ENCODE measurements at regions not wholly inside any gene's neighbourhood (a gene's known extent, or its start where the extent isn't known, plus 50 kb on each side); places are given as distances from the start of the nearest gene placed in this dataset.

- no peak overlapping the region for H3K27ac ChIP-seq
- H3K9me3 ChIP-seq: no peaks in the 10 kb centered on the region
- intact Hi-C loops (cut with DNase I; ENCODE audit: low total_unique reads): no loop called here
- H3K36me3 ChIP-seq: no peaks in the 10 kb centered on the region
- DNase-seq (ENCODE audit: low spot score in 2 of 2): no peak
- TF ChIP-seq POLR2AphosphoS5 (IDR thresholded peaks at IDR 0.05) (no peak), CTCF (IDR thresholded peaks at IDR 0.05) (no peak), POLR2A (IDR thresholded peaks at IDR 0.05) (no peak)
- H3K4me3 ChIP-seq: no peak overlapping the region
- H3K4me1 ChIP-seq: no peaks in the 10 kb centered on the region
- no peaks in the 10 kb centered on the region for H3K27me3 ChIP-seq
Observed at GRCh38 chr16:65280845-65281512, 159.1 kb upstream of the CDH11 start.

- no peak overlapping the region for H3K27ac ChIP-seq
- no peaks in the 10 kb centered on the region for H3K4me1 ChIP-seq
- intact Hi-C loops (cut with DNase I; ENCODE audit: low total_unique reads): no loop called here
- H3K27me3 ChIP-seq: no peaks in the 10 kb centered on the region
- H3K9me3 ChIP-seq: no peaks in the 10 kb centered on the region
- H3K4me3 ChIP-seq: no peak overlapping the region
- no peak for DNase-seq (ENCODE audit: low spot score in 2 of 2)
- no peak for TF ChIP-seq POLR2A (IDR thresholded peaks at IDR 0.05)
- no peak for TF ChIP-seq POLR2AphosphoS5 (IDR thresholded peaks at IDR 0.05)
- no peak for TF ChIP-seq CTCF (IDR thresholded peaks at IDR 0.05)
- H3K36me3 ChIP-seq: no peaks in the 10 kb centered on the region
Observed at GRCh38 chr16:65279576-65279975, 157.7 kb upstream of the CDH11 start.

- Histone ChIP-seq H3K27ac (no peak overlapping the region), H3K4me1 (no peaks in the 10 kb centered on the region), H3K4me3 (no peak overlapping the region), H3K9me3 (no peaks in the 10 kb centered on the region), H3K27me3 (no peaks in the 10 kb centered on the region), H3K36me3 (no peaks in the 10 kb centered on the region)
- DNase-seq (ENCODE audit: low spot score in 2 of 2): no peak
- no peak for TF ChIP-seq CTCF (IDR thresholded peaks at IDR 0.05)
- no peak for TF ChIP-seq POLR2A (IDR thresholded peaks at IDR 0.05)
- TF ChIP-seq POLR2AphosphoS5 (IDR thresholded peaks at IDR 0.05): no peak
- intact Hi-C loops (cut with DNase I; ENCODE audit: low total_unique reads): no loop called here
Observed at GRCh38 chr16:65278874-65279273, 157.0 kb upstream of the CDH11 start.

GRCh38 chr16:65274566-65274965 is 152.7 kb upstream of the CDH11 start:
- H3K27ac ChIP-seq: no peak overlapping the region
- H3K9me3 ChIP-seq: no peaks in the 10 kb centered on the region
- no peaks in the 10 kb centered on the region for H3K4me1 ChIP-seq
- intact Hi-C loops (cut with DNase I; ENCODE audit: low total_unique reads): no loop called here
- no peaks in the 10 kb centered on the region for H3K27me3 ChIP-seq
- no peak overlapping the region for H3K4me3 ChIP-seq
- DNase-seq (ENCODE audit: low spot score in 2 of 2): no peak
- TF ChIP-seq POLR2A (IDR thresholded peaks at IDR 0.05): no peak
- TF ChIP-seq POLR2AphosphoS5 (IDR thresholded peaks at IDR 0.05): no peak
- TF ChIP-seq CTCF (IDR thresholded peaks at IDR 0.05): no peak
- no peaks in the 10 kb centered on the region for H3K36me3 ChIP-seq

- DNase-seq (ENCODE audit: low spot score in 2 of 2): no peak
- H3K27me3 ChIP-seq: no peaks in the 10 kb centered on the region
- H3K36me3 ChIP-seq: no peaks in the 10 kb centered on the region
- H3K9me3 ChIP-seq: no peaks in the 10 kb centered on the region
- no peak overlapping the region for H3K27ac ChIP-seq
- intact Hi-C loops (cut with DNase I; ENCODE audit: low total_unique reads): no loop called here
- H3K4me1 ChIP-seq: no peaks in the 10 kb centered on the region
- no peak for TF ChIP-seq POLR2A (IDR thresholded peaks at IDR 0.05)
- TF ChIP-seq POLR2AphosphoS5 (IDR thresholded peaks at IDR 0.05): no peak
- no peak for TF ChIP-seq CTCF (IDR thresholded peaks at IDR 0.05)
- H3K4me3 ChIP-seq: no peak overlapping the region
Observed at GRCh38 chr16:65272699-65273414, 151.0 kb upstream of the CDH11 start.

Measured in breast epithelium (tissue), 4 donors.